ENCODE measurements at regions not wholly inside any gene's neighbourhood (a gene's known extent, or its start where the extent isn't known, plus 50 kb on each side); places are given as distances from the start of the nearest gene placed in this dataset.

GRCh38 chr2:216275890-216276289 lies 96.4 kb downstream of the MARCHF4 start:
- WGBS, 2 donors (ENCODE audit: low coverage in 1 of 2): 78 to 92% methylated on average over 2 of the region's 2 CpGs
- Histone ChIP-seq H3K36me3 (no peaks in the 10 kb centered on the region), H3K4me1 (peaks cover 0 to 15% (median 0%) of the 10 kb centered on the region in 3 donors), H3K9me3 (no peaks in the 10 kb centered on the region), H3K27ac (no peak overlapping the region), H3K27me3 (peaks cover 8% of the 10 kb centered on the region), H3K4me3 (no peak overlapping the region)
- no peak for ATAC-seq
- no peak for TF ChIP-seq POLR2AphosphoS5 (IDR thresholded peaks at IDR 0.05)
- no peak for TF ChIP-seq EP300 (IDR thresholded peaks at IDR 0.05)
- no peak for TF ChIP-seq POLR2A (IDR thresholded peaks at IDR 0.05)

GRCh38 chr2:216274194-216274840 lies 98.0 kb downstream of the MARCHF4 start:
- no peak for ATAC-seq
- Histone ChIP-seq H3K27me3 (peaks cover 8% of the 10 kb centered on the region), H3K4me1 (peaks cover 0 to 7% (median 0%) of the 10 kb centered on the region in 3 donors), H3K4me3 (no peak overlapping the region), H3K9me3 (no peaks in the 10 kb centered on the region), H3K36me3 (no peaks in the 10 kb centered on the region), H3K27ac (no peak overlapping the region)
- TF ChIP-seq EP300 (IDR thresholded peaks at IDR 0.05): no peak
- TF ChIP-seq POLR2AphosphoS5 (IDR thresholded peaks at IDR 0.05): no peak
- no peak for TF ChIP-seq CTCF (IDR thresholded peaks at IDR 0.05)
- 34 to 43% methylated on average over 3 to 4 of the region's 4 CpGs for WGBS, 2 donors (ENCODE audit: low coverage in 1 of 2)

GRCh38 chr2:216261042-216261537 lies 111.2 kb downstream of the MARCHF4 start:
- Histone ChIP-seq H3K27me3 (peaks cover 10% of the 10 kb centered on the region), H3K4me3 (no peak overlapping the region), H3K4me1 (no peaks in the 10 kb centered on the region), H3K27ac (no peak overlapping the region), H3K36me3 (no peaks in the 10 kb centered on the region), H3K9me3 (no peaks in the 10 kb centered on the region)
- TF ChIP-seq CTCF (IDR thresholded peaks at IDR 0.05) (no peak), POLR2AphosphoS5 (IDR thresholded peaks at IDR 0.05) (no peak), EP300 (IDR thresholded peaks at IDR 0.05) (no peak), POLR2A (IDR thresholded peaks at IDR 0.05) (no peak)
- ATAC-seq: no peak
- WGBS, 2 donors (ENCODE audit: low coverage in 1 of 2): 80 to 95% methylated on average over 2 to 6 of the region's 6 CpGs

- Histone ChIP-seq H3K36me3 (no peaks in the 10 kb centered on the region), H3K4me3 (no peak overlapping the region), H3K27me3 (peaks cover 9% of the 10 kb centered on the region), H3K9me3 (no peaks in the 10 kb centered on the region), H3K27ac (no peak overlapping the region), H3K4me1 (no peaks in the 10 kb centered on the region)
- 88 to 91% methylated on average over 4 of the region's 4 CpGs for WGBS, 2 donors (ENCODE audit: low coverage in 1 of 2)
- ATAC-seq: no peak
- TF ChIP-seq POLR2A (IDR thresholded peaks at IDR 0.05): no peak
- no peak for TF ChIP-seq POLR2AphosphoS5 (IDR thresholded peaks at IDR 0.05)
- no peak for TF ChIP-seq CTCF (IDR thresholded peaks at IDR 0.05)
- no peak for TF ChIP-seq EP300 (IDR thresholded peaks at IDR 0.05)
Measured at GRCh38 chr2:216260629-216261028, 111.7 kb downstream of the MARCHF4 start.

- H3K36me3 ChIP-seq: no peaks in the 10 kb centered on the region
- H3K27me3 ChIP-seq: peaks cover 7% of the 10 kb centered on the region
- TF ChIP-seq CTCF (IDR thresholded peaks at IDR 0.05): no peak
- no peak for TF ChIP-seq POLR2AphosphoS5 (IDR thresholded peaks at IDR 0.05)
- no peak for TF ChIP-seq EP300 (IDR thresholded peaks at IDR 0.05)
- TF ChIP-seq POLR2A (IDR thresholded peaks at IDR 0.05): no peak
- H3K27ac ChIP-seq: no peak overlapping the region
- H3K4me1 ChIP-seq: no peaks in the 10 kb centered on the region
- no peak for ATAC-seq
- H3K9me3 ChIP-seq: no peaks in the 10 kb centered on the region
- no peak overlapping the region for H3K4me3 ChIP-seq
- WGBS, 2 donors (ENCODE audit: low coverage in 1 of 2): no CpG with 5 or more reads among the region's 8 CpGs
Measured at GRCh38 chr2:216259081-216259480, 113.2 kb downstream of the MARCHF4 start.
